ENCODE measurements at regions not wholly inside any gene's neighbourhood (a gene's known extent, or its start where the extent isn't known, plus 50 kb on each side); places are given as distances from the start of the nearest gene placed in this dataset.

GRCh38 chr11:98771791-98772190 is 249.0 kb upstream of the CNTN5 start:
- TF ChIP-seq CTCF (IDR thresholded peaks at IDR 0.05), result no peak
- TF ChIP-seq RAD21 (IDR thresholded peaks at IDR 0.05; ENCODE audit: low read length), result no peak
- TF ChIP-seq NFIC (IDR thresholded peaks at IDR 0.05; ENCODE audit: borderline replicate concordance), result no peak
- TF ChIP-seq ELF1 (IDR thresholded peaks at IDR 0.05), result no peak
- TF ChIP-seq SIN3A (IDR thresholded peaks at IDR 0.05; ENCODE audit: borderline replicate concordance, low read depth, low read length), result no peak
- no peak for TF ChIP-seq USF1 (IDR thresholded peaks at IDR 0.05; ENCODE audit: borderline replicate concordance, low read depth)
- no peak for TF ChIP-seq RFX5 (IDR thresholded peaks at IDR 0.05; ENCODE audit: low read length)
- no peak for TF ChIP-seq YY1 (IDR thresholded peaks at IDR 0.05; ENCODE audit: low read depth)
- no peak for TF ChIP-seq TCF12 (IDR thresholded peaks at IDR 0.05)
- TF ChIP-seq MAX (IDR thresholded peaks at IDR 0.05; ENCODE audit: low read depth), result no peak
- no peak for TF ChIP-seq USF2 (IDR thresholded peaks at IDR 0.05; ENCODE audit: borderline replicate concordance, low read depth, low read length)
- TF ChIP-seq ZBTB33 (IDR thresholded peaks at IDR 0.05; ENCODE audit: borderline replicate concordance, low read depth), result no peak
- TF ChIP-seq POLR2AphosphoS5 (IDR thresholded peaks at IDR 0.05; ENCODE audit: low read depth, low read length), result no peak
- TF ChIP-seq CHD2 (IDR thresholded peaks at IDR 0.05; ENCODE audit: low read length, partially characterized antibody), result no peak

All from SK-N-SH (cell line).